ENCODE measurements at regions not wholly inside any gene's neighbourhood (a gene's known extent, or its start where the extent isn't known, plus 50 kb on each side); places are given as distances from the start of the nearest gene placed in this dataset.
"Not testable (repeated sequence)": the region's sequence is repeated elsewhere in the genome, so short reads cannot be mapped to it uniquely, and the experiment has no call there.

GRCh38 chr13:65595916-65596315 is 1634.2 kb downstream of the PCDH9 start:
- Histone ChIP-seq H3K27ac (ENCODE audit: low read depth, low read length) (no peak overlapping the region), H3K4me1 (ENCODE audit: control insufficient read depth in 5 of 5, insufficient read depth in 5 of 5, low read length in 5 of 5) (peaks cover 0 to 28% (median 11%) of the 10 kb centered on the region in 5 donors), H3K4me3 (ENCODE audit: low read depth in 1 of 5, low read length in 5 of 5) (no peak overlapping the region), H3K27me3 (ENCODE audit: control insufficient read depth in 5 of 5, insufficient read depth in 4 of 5, low read length in 5 of 5) (no peaks in the 10 kb centered on the region), H3K9ac (ENCODE audit: low read length in 5 of 5) (no peak overlapping the region), H3K9me3 (ENCODE audit: control insufficient read depth in 5 of 5, low read length in 5 of 5) (no peaks in the 10 kb centered on the region), H3K36me3 (ENCODE audit: control insufficient read depth in 5 of 5, insufficient read depth in 5 of 5, low read length in 5 of 5) (no peaks in the 10 kb centered on the region)

GRCh38 chr13:65594298-65594781 is 1635.8 kb downstream of the PCDH9 start:
- Histone ChIP-seq H3K27me3 (ENCODE audit: control insufficient read depth in 5 of 5, insufficient read depth in 4 of 5, low read length in 5 of 5) (no peaks in the 10 kb centered on the region), H3K4me1 (ENCODE audit: control insufficient read depth in 5 of 5, insufficient read depth in 5 of 5, low read length in 5 of 5) (peaks cover 0 to 23% (median 8%) of the 10 kb centered on the region in 5 donors), H3K4me3 (ENCODE audit: low read depth in 1 of 5, low read length in 5 of 5) (no peak overlapping the region)

GRCh38 chr13:65593298-65593874 is 1636.8 kb downstream of the PCDH9 start:
- Histone ChIP-seq H3K27me3 (ENCODE audit: control insufficient read depth in 5 of 5, insufficient read depth in 4 of 5, low read length in 5 of 5) (no peaks in the 10 kb centered on the region), H3K27ac (ENCODE audit: low read depth, low read length) (no peak overlapping the region), H3K36me3 (ENCODE audit: control insufficient read depth in 5 of 5, insufficient read depth in 5 of 5, low read length in 5 of 5) (no peaks in the 10 kb centered on the region), H3K9me3 (ENCODE audit: control insufficient read depth in 5 of 5, low read length in 5 of 5) (peaks cover 0 to 2% (median 0%) of the 10 kb centered on the region in 5 donors), H3K9ac (ENCODE audit: low read length in 5 of 5) (no peak overlapping the region), H3K4me1 (ENCODE audit: control insufficient read depth in 5 of 5, insufficient read depth in 5 of 5, low read length in 5 of 5) (peaks cover 0 to 16% (median 7%) of the 10 kb centered on the region in 5 donors), H3K4me3 (ENCODE audit: low read depth in 1 of 5, low read length in 5 of 5) (no peak overlapping the region)

More at GRCh38 chr13:65594298-65594781, 1635.8 kb downstream of the PCDH9 start:
- H3K9ac ChIP-seq (ENCODE audit: low read length in 5 of 5) = no peak overlapping the region
- peaks cover 0 to 2% (median 0%) of the 10 kb centered on the region in 5 donors for H3K9me3 ChIP-seq (ENCODE audit: control insufficient read depth in 5 of 5, low read length in 5 of 5)
- no peak overlapping the region for H3K27ac ChIP-seq (ENCODE audit: low read depth, low read length)
- H3K36me3 ChIP-seq (ENCODE audit: control insufficient read depth in 5 of 5, insufficient read depth in 5 of 5, low read length in 5 of 5) = no peaks in the 10 kb centered on the region

DNA sequence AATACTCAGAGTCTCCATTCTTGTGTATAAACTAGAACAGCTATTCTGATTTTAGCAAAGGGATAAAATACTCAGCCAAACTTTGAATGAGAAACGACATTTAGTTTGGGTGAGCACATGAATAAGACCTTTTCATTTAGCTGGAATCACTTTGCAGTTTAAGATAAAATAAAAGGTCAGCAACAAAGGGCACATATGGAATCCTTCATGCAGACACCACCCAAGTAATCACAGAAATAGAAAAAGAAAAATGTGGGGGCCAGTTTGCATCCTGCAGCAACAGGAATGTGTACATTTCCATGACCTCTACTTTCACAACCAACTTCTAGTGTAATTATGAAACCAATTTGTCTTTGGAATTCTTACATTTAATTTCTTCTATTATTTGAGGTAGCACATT is 1637.4 kb downstream of the PCDH9 start:
- H3K27ac ChIP-seq (ENCODE audit: low read depth, low read length) = no peak overlapping the region
- no peaks in the 10 kb centered on the region for H3K36me3 ChIP-seq (ENCODE audit: control insufficient read depth in 5 of 5, insufficient read depth in 5 of 5, low read length in 5 of 5)
- H3K9ac ChIP-seq (ENCODE audit: low read length in 5 of 5) = no peak overlapping the region
- no peak overlapping the region for H3K4me3 ChIP-seq (ENCODE audit: low read depth in 1 of 5, low read length in 5 of 5)
- H3K9me3 ChIP-seq (ENCODE audit: control insufficient read depth in 5 of 5, low read length in 5 of 5) = peaks cover 0 to 2% (median 0%) of the 10 kb centered on the region in 5 donors
- H3K27me3 ChIP-seq (ENCODE audit: control insufficient read depth in 5 of 5, insufficient read depth in 4 of 5, low read length in 5 of 5) = no peaks in the 10 kb centered on the region
- peaks cover 0 to 10% (median under 1%) of the 10 kb centered on the region in 5 donors for H3K4me1 ChIP-seq (ENCODE audit: control insufficient read depth in 5 of 5, insufficient read depth in 5 of 5, low read length in 5 of 5)

DNA sequence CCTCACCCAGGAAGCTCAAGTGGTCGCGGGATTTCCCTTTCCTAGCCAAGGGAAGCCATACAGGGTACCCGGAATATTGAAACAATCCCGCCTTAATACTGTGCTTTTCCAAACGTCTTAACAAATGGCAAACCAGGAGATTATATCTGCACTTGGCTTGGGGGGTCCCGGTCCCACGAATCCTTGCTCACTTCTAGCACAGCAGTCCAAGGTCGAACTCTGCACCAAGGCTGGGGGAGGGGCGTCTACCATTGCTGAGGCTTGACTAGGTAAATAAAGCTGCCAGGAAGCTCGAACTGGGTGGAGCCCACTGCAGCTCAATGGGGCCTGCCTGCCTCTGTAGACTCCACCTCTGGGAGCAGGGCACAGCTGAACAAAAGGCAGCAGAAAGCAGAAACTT is 1644.8 kb downstream of the PCDH9 start:
- H3K27me3 ChIP-seq (ENCODE audit: control insufficient read depth in 5 of 5, insufficient read depth in 4 of 5, low read length in 5 of 5) = no peaks in the 10 kb centered on the region
- no peak overlapping the region for H3K4me3 ChIP-seq (ENCODE audit: low read depth in 1 of 5, low read length in 5 of 5)
- H3K4me1 ChIP-seq (ENCODE audit: control insufficient read depth in 5 of 5, insufficient read depth in 5 of 5, low read length in 5 of 5) = no peaks in the 10 kb centered on the region
- no peak overlapping the region for H3K27ac ChIP-seq (ENCODE audit: low read depth, low read length)
- H3K9ac ChIP-seq (ENCODE audit: low read length in 5 of 5) = no peak overlapping the region
- no peaks in the 10 kb centered on the region for H3K36me3 ChIP-seq (ENCODE audit: control insufficient read depth in 5 of 5, insufficient read depth in 5 of 5, low read length in 5 of 5)
- no peaks in the 10 kb centered on the region for H3K9me3 ChIP-seq (ENCODE audit: control insufficient read depth in 5 of 5, low read length in 5 of 5)

DNA sequence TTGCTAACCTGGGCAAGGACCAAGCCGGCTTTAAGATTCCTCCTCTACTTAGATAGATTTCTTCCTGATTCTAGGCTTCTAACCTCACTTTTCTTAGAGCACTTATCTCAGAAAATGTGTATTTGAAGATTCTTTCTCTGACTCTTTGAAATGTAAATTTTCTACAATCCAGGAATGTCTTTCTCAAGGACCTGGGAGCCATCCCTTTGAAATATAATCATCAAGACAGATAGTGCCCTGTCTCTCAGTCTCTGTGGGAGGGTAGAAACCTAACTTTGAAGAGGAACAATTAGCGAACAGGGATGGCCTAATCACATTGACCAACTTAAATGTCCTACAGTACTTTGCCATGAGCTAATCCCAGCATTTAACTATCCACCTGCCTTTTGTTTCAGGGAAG is 1646.0 kb downstream of the PCDH9 start:
- no peak overlapping the region for H3K27ac ChIP-seq (ENCODE audit: low read depth, low read length)
- no peaks in the 10 kb centered on the region for H3K9me3 ChIP-seq (ENCODE audit: control insufficient read depth in 5 of 5, low read length in 5 of 5)
- H3K4me3 ChIP-seq (ENCODE audit: low read depth in 1 of 5, low read length in 5 of 5) = no peak overlapping the region
- no peaks in the 10 kb centered on the region for H3K36me3 ChIP-seq (ENCODE audit: control insufficient read depth in 5 of 5, insufficient read depth in 5 of 5, low read length in 5 of 5)
- no peaks in the 10 kb centered on the region for H3K27me3 ChIP-seq (ENCODE audit: control insufficient read depth in 5 of 5, insufficient read depth in 4 of 5, low read length in 5 of 5)
- no peak overlapping the region for H3K9ac ChIP-seq (ENCODE audit: low read length in 5 of 5)
- H3K4me1 ChIP-seq (ENCODE audit: control insufficient read depth in 5 of 5, insufficient read depth in 5 of 5, low read length in 5 of 5) = no peaks in the 10 kb centered on the region

DNA sequence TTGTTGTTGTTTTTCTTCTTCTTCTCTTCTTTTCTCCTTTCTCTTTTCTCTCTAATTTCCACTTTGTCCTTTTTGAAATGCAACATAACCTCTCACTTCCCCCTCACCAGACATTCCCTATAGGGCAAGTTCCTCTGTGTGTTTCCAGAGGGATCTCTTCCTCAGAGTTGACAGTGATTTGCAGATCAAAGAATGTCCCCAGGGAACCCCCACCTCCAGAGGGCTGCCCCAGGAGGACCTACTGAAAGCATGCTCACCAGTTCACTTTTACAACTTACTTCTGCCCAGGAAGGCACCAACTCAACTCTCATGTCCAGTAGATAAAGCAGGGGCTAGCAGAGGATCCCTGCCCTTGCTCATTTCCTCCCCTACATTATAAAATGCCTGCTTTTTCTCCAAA is 1648.0 kb downstream of the PCDH9 start:
- Histone ChIP-seq H3K27me3 (ENCODE audit: control insufficient read depth in 5 of 5, insufficient read depth in 4 of 5, low read length in 5 of 5) (no peaks in the 10 kb centered on the region), H3K9me3 (ENCODE audit: control insufficient read depth in 5 of 5, low read length in 5 of 5) (no peaks in the 10 kb centered on the region), H3K36me3 (ENCODE audit: control insufficient read depth in 5 of 5, insufficient read depth in 5 of 5, low read length in 5 of 5) (no peaks in the 10 kb centered on the region), H3K4me3 (ENCODE audit: low read depth in 1 of 5, low read length in 5 of 5) (no peak overlapping the region), H3K9ac (ENCODE audit: low read length in 5 of 5) (no peak overlapping the region), H3K4me1 (ENCODE audit: control insufficient read depth in 5 of 5, insufficient read depth in 5 of 5, low read length in 5 of 5) (no peaks in the 10 kb centered on the region), H3K27ac (ENCODE audit: low read depth, low read length) (no peak overlapping the region)

DNA sequence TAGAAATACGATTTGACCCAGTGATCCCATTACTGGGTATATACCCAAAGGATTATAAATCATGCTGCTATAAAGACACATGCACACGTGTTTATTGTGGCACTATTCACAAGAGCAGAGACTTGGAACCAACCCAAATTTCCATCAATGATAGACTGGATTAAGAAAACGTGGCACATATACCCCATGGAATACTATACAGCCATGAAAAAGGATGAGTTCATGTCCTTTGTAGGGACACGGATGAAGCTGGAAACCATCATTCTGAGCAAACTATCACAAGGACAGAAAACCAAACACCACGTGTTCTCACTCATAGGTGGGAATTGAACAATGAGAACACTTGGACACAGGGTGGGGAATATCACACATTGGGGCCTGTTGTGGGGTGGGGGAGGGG is 1665.6 kb downstream of the PCDH9 start:
- not testable (repeated sequence) for H3K27ac ChIP-seq (ENCODE audit: low read depth, low read length); H3K4me1 ChIP-seq (ENCODE audit: control insufficient read depth in 5 of 5, insufficient read depth in 5 of 5, low read length in 5 of 5); H3K36me3 ChIP-seq (ENCODE audit: control insufficient read depth in 5 of 5, insufficient read depth in 5 of 5, low read length in 5 of 5); H3K9me3 ChIP-seq (ENCODE audit: control insufficient read depth in 5 of 5, low read length in 5 of 5); H3K4me3 ChIP-seq (ENCODE audit: low read depth in 1 of 5, low read length in 5 of 5); H3K27me3 ChIP-seq (ENCODE audit: control insufficient read depth in 5 of 5, insufficient read depth in 4 of 5, low read length in 5 of 5); H3K9ac ChIP-seq (ENCODE audit: low read length in 5 of 5)

GRCh38 chr13:65562305-65562704 is 1667.8 kb downstream of the PCDH9 start:
- Histone ChIP-seq H3K9ac (ENCODE audit: low read length in 5 of 5) (no peak overlapping the region), H3K27me3 (ENCODE audit: control insufficient read depth in 5 of 5, insufficient read depth in 4 of 5, low read length in 5 of 5) (no peaks in the 10 kb centered on the region), H3K36me3 (ENCODE audit: control insufficient read depth in 5 of 5, insufficient read depth in 5 of 5, low read length in 5 of 5) (no peaks in the 10 kb centered on the region), H3K4me1 (ENCODE audit: control insufficient read depth in 5 of 5, insufficient read depth in 5 of 5, low read length in 5 of 5) (no peaks in the 10 kb centered on the region), H3K4me3 (ENCODE audit: low read depth in 1 of 5, low read length in 5 of 5) (no peak overlapping the region), H3K27ac (ENCODE audit: low read depth, low read length) (no peak overlapping the region), H3K9me3 (ENCODE audit: control insufficient read depth in 5 of 5, low read length in 5 of 5) (no peaks in the 10 kb centered on the region)

DNA sequence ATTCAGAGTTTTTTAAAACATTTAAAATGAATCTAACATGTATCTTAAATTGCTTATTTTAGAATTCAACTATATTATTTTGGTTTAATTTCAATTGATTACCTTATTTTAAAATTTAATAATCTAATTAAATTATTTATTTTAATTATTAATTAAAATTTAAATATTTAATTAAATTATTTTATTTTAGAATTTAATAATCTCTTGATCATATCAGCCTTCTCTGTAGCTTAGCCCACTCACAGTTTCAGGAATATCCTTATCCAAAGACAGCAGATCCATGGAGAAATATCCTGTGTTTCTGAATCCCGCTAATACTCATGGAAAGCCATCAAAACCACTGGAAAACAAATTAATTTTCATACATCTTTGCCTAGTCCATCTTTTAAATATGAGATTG is 1669.2 kb downstream of the PCDH9 start:
- H3K27me3 ChIP-seq (ENCODE audit: control insufficient read depth in 5 of 5, insufficient read depth in 4 of 5, low read length in 5 of 5) = no peaks in the 10 kb centered on the region
- no peaks in the 10 kb centered on the region for H3K9me3 ChIP-seq (ENCODE audit: control insufficient read depth in 5 of 5, low read length in 5 of 5)
- no peaks in the 10 kb centered on the region for H3K4me1 ChIP-seq (ENCODE audit: control insufficient read depth in 5 of 5, insufficient read depth in 5 of 5, low read length in 5 of 5)

More for the DNA sequence above, 1669.2 kb downstream of the PCDH9 start:
- H3K36me3 ChIP-seq (ENCODE audit: control insufficient read depth in 5 of 5, insufficient read depth in 5 of 5, low read length in 5 of 5) = no peaks in the 10 kb centered on the region
- no peak overlapping the region for H3K4me3 ChIP-seq (ENCODE audit: low read depth in 1 of 5, low read length in 5 of 5)
- no peak overlapping the region for H3K9ac ChIP-seq (ENCODE audit: low read length in 5 of 5)
- H3K27ac ChIP-seq (ENCODE audit: low read depth, low read length) = no peak overlapping the region
